ENCODE measurements at regions not wholly inside any gene's neighbourhood (a gene's known extent, or its start where the extent isn't known, plus 50 kb on each side); places are given as distances from the start of the nearest gene placed in this dataset.
A peak's percentile ranks its signal among the peaks of the same experiment; 100 is the strongest.
"Not testable (repeated sequence)": the region's sequence is repeated elsewhere in the genome, so short reads cannot be mapped to it uniquely, and the experiment has no call there.

GRCh38 chr1:212495766-212496494 lies 63.2 kb downstream of the NENF start:
- no peak for DNase-seq (ENCODE audit: low spot score)

GRCh38 chr1:212496682-212497081 lies 64.0 kb downstream of the NENF start:
- no peak for DNase-seq (ENCODE audit: low spot score)

- no peak for DNase-seq (ENCODE audit: low spot score)
Observed at GRCh38 chr1:212497553-212497952, 64.8 kb downstream of the NENF start.

GRCh38 chr1:212498283-212499040 lies 65.7 kb downstream of the NENF start:
- DNase-seq (ENCODE audit: low spot score), result peak; percentile 69

GRCh38 chr1:212500351-212500750 lies 67.6 kb downstream of the NENF start:
- no peak for DNase-seq (ENCODE audit: low spot score)

GRCh38 chr1:212500983-212501382 lies 68.3 kb downstream of the NENF start:
- DNase-seq (ENCODE audit: low spot score), result no peak

GRCh38 chr1:212503714-212504113 lies 71.0 kb downstream of the NENF start:
- DNase-seq (ENCODE audit: low spot score), result no peak

- DNase-seq (ENCODE audit: low spot score), result no peak
Observed at GRCh38 chr1:212504171-212504803, 71.6 kb downstream of the NENF start.

- no peak for DNase-seq (ENCODE audit: low spot score)
Observed at GRCh38 chr1:212506666-212507065, 73.9 kb downstream of the NENF start.

GRCh38 chr1:212507369-212507768 lies 74.6 kb downstream of the NENF start:
- DNase-seq (ENCODE audit: low spot score), result no peak

- DNase-seq (ENCODE audit: low spot score), result peak; percentile 61
Observed at GRCh38 chr1:212512816-212513559, 80.3 kb downstream of the NENF start.

- no peak for DNase-seq (ENCODE audit: low spot score)
Observed at GRCh38 chr1:212513586-212513985, 80.9 kb downstream of the NENF start.

- peak; percentile 93 for DNase-seq (ENCODE audit: low spot score)
Observed at GRCh38 chr1:212514056-212514614, 81.4 kb downstream of the NENF start.

- DNase-seq (ENCODE audit: low spot score), result no peak
Observed at GRCh38 chr1:212514782-212515181, 82.1 kb downstream of the NENF start.

- no peak for DNase-seq (ENCODE audit: low spot score)
Observed at GRCh38 chr1:212515329-212515760, 82.6 kb downstream of the NENF start.

- DNase-seq (ENCODE audit: low spot score), result not testable (repeated sequence)
Observed at GRCh38 chr1:212516012-212516411, 83.3 kb downstream of the NENF start.

- peak; percentile 85 for DNase-seq (ENCODE audit: low spot score)
Observed at GRCh38 chr1:212518188-212519054, 85.7 kb downstream of the NENF start.

GRCh38 chr1:212519131-212519530 lies 86.4 kb downstream of the NENF start:
- no peak for DNase-seq (ENCODE audit: low spot score)

GRCh38 chr1:212520299-212520698 lies 87.6 kb downstream of the NENF start:
- DNase-seq (ENCODE audit: low spot score), result no peak

- no peak for DNase-seq (ENCODE audit: low spot score)
Observed at GRCh38 chr1:212520746-212521145, 87.8 kb upstream of the ATF3 start.
